Thyroid gland (tissue), 4 donors: ENCODE measurements at regions not wholly inside any gene's neighbourhood (a gene's known extent, or its start where the extent isn't known, plus 50 kb on each side); places are given as distances from the start of the nearest gene placed in this dataset.

Experiments used
- DNase-seq, 2 donors: peaks; one replicate each; pipeline ENCODE4 v3.0.0-alpha.2; 2019
- H3K27ac ChIP-seq, 3 donors: fragments of 200-600 bp; sonication (generic); 1 replicate in 2 of 3; 2 replicates in 1 of 3; pipeline ENCODE4 v1.5.1; 2016 to 2019; ENCODE audit warnings: mild to moderate bottlenecking in 1 of 3, moderate library complexity in 1 of 3
- H3K27me3 ChIP-seq: fragments of 200-600 bp; sonication (generic); one replicate; pipeline ENCODE4 v1.5.1; 2019
- H3K36me3 ChIP-seq, 2 donors: fragments of 200-600 bp; sonication (generic); one replicate each; pipeline ENCODE4 v1.5.1; 2016 to 2019
- H3K4me1 ChIP-seq, 2 donors: fragments of 200-600 bp; sonication (generic); one replicate each; pipeline ENCODE4 v1.5.1; 2017 to 2019
- H3K4me3 ChIP-seq, 3 donors: fragments of 200-600 bp; sonication (generic); replicated peaks in 1 of 3; 1 replicate in 2 of 3; 2 replicates in 1 of 3; pipeline ENCODE4 v1.5.1; 2016; ENCODE audit warnings: mild to moderate bottlenecking in 1 of 3
- H3K9me3 ChIP-seq: fragments of 200-600 bp; sonication (generic); one replicate; pipeline ENCODE4 v1.5.1; 2017
- CTCF ChIP-seq, 6 experiments: fragments of 200-600 bp in 3 of 6; fragments of 450-650 bp in 3 of 6; sonication (generic) in 3 of 6; IDR thresholded peaks; one replicate each; pipeline ENCODE4 v1.5.1; 2016 to 2019; ENCODE audit warnings: antibody characterized with exemption in 6 of 6, mild to moderate bottlenecking in 2 of 6, inconsistent platforms in 1 of 6, moderate library complexity in 1 of 6
- POLR2A ChIP-seq, 2 donors: fragments of 450-650 bp; IDR thresholded peaks; one replicate each; pipeline ENCODE4 v1.6.1; 2017; ENCODE audit warnings: antibody characterized with exemption in 2 of 2, mild to moderate bottlenecking in 2 of 2, moderate library complexity in 1 of 2
- WGBS, 2 donors: methylation state at CpG; one replicate each; pipeline ENCODE4 v1.1.5; 2017; 5-methylcytosine and 5-hydroxymethylcytosine counted together
- intact Hi-C: fragments of 100-400 bp; cut with DNase I; formaldehyde crosslinking; loops from one replicate; pipeline ENCODE4 v1.15.1; 2023

DNA sequence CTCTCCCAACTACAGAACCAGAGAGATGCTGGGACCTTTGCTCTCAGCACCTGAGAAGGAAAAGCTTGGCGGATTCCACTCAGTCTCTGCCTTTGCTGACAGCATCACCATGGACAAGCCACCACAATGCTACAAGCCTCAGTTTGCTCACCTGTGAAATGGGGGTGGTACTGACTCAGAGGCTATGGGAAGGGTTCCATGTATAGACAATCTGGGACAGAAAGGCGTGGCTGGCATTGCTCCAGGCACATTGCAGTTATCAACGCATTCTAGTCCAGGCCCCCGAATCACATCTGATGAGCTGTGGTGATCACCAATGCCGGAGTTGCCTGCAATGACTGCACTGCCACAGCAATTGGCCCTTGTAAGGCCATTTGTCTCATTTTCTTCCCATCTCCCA is 72.6 kb downstream of the ISX start:
- H3K27ac ChIP-seq = no peak overlapping the region
- H3K36me3 ChIP-seq = no peaks in the 10 kb centered on the region
- TF ChIP-seq CTCF (IDR thresholded peaks at IDR 0.05) (no peak), POLR2A (IDR thresholded peaks at IDR 0.05) (no peak)
- H3K4me3 ChIP-seq = no peak overlapping the region
- WGBS, 2 donors = 92 to 93% methylated on average over 5 of the region's 5 CpGs
- no peak for DNase-seq
- intact Hi-C loops = no loop called here
- H3K9me3 ChIP-seq = no peaks in the 10 kb centered on the region
- no peaks in the 10 kb centered on the region for H3K4me1 ChIP-seq
- no peaks in the 10 kb centered on the region for H3K27me3 ChIP-seq

- Histone ChIP-seq H3K4me3 (no peak overlapping the region), H3K9me3 (no peaks in the 10 kb centered on the region), H3K36me3 (no peaks in the 10 kb centered on the region), H3K4me1 (no peaks in the 10 kb centered on the region), H3K27me3 (no peaks in the 10 kb centered on the region), H3K27ac (no peak overlapping the region)
- intact Hi-C loops = no loop called here
- TF ChIP-seq POLR2A (IDR thresholded peaks at IDR 0.05) (no peak), CTCF (IDR thresholded peaks at IDR 0.05) (no peak)
- DNase-seq = no peak
- WGBS, 2 donors = 47 to 49% methylated on average over 12 of the region's 12 CpGs
These were observed 75.2 kb downstream of the ISX start for GRCh38 chr22:35140879-35141745.

DNA sequence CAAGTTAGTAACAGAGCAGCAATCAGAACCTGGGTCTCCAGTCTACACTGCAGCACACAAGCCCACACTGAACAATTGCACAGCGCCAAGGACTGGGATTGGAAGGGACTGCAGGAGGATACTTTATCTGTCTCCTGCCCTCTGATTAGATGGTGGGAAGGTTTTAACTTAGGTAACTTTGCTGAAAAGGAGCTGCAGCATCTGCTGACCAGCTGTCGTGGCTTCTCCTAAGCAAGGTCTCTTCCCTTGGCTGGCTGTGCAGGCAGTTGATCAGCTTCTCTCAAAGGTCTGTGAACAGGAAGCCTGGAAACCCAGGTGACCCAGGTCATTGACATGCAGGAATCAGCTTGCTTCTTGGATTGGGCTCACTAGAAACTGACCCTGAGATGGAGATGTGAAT is 82.4 kb downstream of the ISX start:
- no peak overlapping the region for H3K27ac ChIP-seq
- no peaks in the 10 kb centered on the region for H3K27me3 ChIP-seq
- TF ChIP-seq POLR2A (IDR thresholded peaks at IDR 0.05) = no peak
- TF ChIP-seq CTCF (IDR thresholded peaks at IDR 0.05) = no peak
- no peaks in the 10 kb centered on the region for H3K9me3 ChIP-seq
- no peak for DNase-seq
- H3K36me3 ChIP-seq = no peaks in the 10 kb centered on the region
- WGBS, 2 donors = 60 to 83% methylated on average over 2 of the region's 2 CpGs
- intact Hi-C loops = no loop called here
- H3K4me1 ChIP-seq = no peaks in the 10 kb centered on the region
- no peak overlapping the region for H3K4me3 ChIP-seq

DNA sequence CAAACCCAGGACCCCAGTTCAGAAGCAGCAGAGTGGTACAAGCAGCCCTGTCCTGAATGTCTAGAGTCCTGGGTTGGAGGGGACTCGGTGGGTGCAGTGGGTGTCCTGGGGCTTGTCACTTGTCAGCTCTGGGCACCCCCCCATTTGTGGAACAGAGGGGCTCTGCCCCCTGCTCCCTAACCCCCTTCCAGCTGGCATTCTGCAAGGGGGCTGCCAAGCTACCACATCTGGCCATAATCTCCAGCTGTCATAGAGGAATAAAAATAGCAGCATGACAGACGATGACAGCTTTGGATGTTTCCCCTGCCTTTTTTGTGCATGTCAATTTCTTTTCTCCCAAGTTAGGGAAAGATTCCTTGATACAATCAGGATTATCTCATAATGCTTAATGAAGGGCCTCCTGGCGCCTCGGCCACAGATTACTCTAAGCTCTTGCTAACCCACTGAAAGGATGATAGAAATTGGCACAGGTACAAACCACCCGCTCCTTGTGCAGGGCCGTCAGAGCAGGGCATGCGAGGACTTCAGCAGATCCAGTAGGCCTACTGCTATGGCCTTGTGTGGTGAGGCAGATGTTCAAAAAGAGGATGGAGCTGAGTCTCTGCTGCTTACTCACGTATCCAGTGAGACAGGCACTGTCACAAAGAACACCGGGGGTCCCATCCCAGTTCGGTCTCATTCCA is 83.0 kb downstream of the ISX start:
- Histone ChIP-seq H3K4me1 (no peaks in the 10 kb centered on the region), H3K4me3 (no peak overlapping the region), H3K36me3 (no peaks in the 10 kb centered on the region), H3K27me3 (no peaks in the 10 kb centered on the region), H3K27ac (no peak overlapping the region), H3K9me3 (no peaks in the 10 kb centered on the region)
- TF ChIP-seq POLR2A (IDR thresholded peaks at IDR 0.05) (no peak), CTCF (IDR thresholded peaks at IDR 0.05) (no peak)
- DNase-seq = no peak
- 69 to 70% methylated on average over 8 of the region's 10 CpGs for WGBS, 2 donors
- intact Hi-C loops = no loop called here
